Epithelial cell of esophagus (primary cell): ENCODE measurements at regions not wholly inside any gene's neighbourhood (a gene's known extent, or its start where the extent isn't known, plus 50 kb on each side); places are given as distances from the start of the nearest gene placed in this dataset.

ENCODE experiments used
- DNase-seq: peaks from one replicate; pipeline ENCODE4 v3.0.0; 2010; ENCODE audit warnings: low read depth
- H3K4me3 ChIP-seq: 2 replicates; pipeline ENCODE4 v1.5.1; 2011; ENCODE audit warnings: mild to moderate bottlenecking, low read length, control low read depth
- TF ChIP-seq, protein P1 (sequence below): IDR thresholded peaks from 2 replicates; pipeline ENCODE4 v1.5.1; 2011; ENCODE audit warnings: low read depth, mild to moderate bottlenecking, low read length, control low read depth, inconsistent platforms; ENCODE audit not compliant: insufficient read depth; ENCODE audit errors: missing control alignments

GRCh38 chr4:163273922-163274321 lies 58.5 kb downstream of the NPY1R start:
- TF ChIP-seq, protein P1, sequence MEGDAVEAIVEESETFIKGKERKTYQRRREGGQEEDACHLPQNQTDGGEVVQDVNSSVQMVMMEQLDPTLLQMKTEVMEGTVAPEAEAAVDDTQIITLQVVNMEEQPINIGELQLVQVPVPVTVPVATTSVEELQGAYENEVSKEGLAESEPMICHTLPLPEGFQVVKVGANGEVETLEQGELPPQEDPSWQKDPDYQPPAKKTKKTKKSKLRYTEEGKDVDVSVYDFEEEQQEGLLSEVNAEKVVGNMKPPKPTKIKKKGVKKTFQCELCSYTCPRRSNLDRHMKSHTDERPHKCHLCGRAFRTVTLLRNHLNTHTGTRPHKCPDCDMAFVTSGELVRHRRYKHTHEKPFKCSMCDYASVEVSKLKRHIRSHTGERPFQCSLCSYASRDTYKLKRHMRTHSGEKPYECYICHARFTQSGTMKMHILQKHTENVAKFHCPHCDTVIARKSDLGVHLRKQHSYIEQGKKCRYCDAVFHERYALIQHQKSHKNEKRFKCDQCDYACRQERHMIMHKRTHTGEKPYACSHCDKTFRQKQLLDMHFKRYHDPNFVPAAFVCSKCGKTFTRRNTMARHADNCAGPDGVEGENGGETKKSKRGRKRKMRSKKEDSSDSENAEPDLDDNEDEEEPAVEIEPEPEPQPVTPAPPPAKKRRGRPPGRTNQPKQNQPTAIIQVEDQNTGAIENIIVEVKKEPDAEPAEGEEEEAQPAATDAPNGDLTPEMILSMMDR = no peak
- no peak overlapping the region for H3K4me3 ChIP-seq
- no peak for DNase-seq

DNA sequence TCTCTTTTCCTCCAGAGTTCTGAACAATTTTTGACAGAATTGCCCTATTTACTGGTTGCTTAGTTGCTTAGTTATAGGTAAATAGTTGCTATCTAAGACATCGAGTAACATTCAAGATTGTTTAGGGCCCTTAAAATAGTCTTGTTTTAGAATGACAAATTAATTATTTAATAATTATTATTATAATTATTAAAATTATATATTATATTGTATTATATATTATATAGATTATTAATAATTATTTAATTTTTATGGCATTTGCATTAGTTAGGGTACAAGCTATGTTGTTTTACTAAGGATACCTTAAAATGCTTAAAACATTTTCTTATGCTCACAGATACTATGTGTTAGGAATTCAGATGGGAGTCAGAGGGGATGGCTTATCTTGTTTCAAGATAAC lies 59.2 kb downstream of the NPY1R start:
- TF ChIP-seq, protein P1 = no peak

DNA sequence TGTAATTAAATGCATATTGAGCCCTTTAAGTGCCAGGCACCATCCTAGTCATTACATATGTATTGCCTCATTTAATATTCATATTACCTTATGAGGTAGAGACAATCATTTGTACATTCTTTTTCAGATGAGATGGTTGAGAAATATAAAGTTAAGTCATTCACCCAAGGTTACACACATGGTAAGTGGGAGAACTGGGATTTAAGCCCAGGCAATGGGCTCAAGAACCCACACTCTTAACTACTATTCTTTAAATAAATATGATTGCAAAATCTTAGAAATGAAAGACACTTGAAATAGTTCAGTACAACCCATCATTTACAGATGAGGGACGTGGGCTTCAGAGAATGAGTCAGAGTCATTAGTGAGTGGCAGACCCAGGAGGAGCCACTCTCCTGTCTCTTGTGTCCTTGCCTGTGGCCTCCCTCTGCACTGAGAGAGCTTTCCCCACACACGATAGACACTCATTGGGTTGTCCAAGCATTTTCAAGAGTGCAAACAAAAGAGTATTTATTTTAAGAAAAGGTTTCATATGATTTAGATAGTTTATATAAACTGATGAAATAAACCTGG lies 60.8 kb downstream of the NPY1R start:
- TF ChIP-seq, protein P1 = no peak
- H3K4me3 ChIP-seq = no peak overlapping the region
- no peak for DNase-seq

More for the DNA sequence above, 59.2 kb downstream of the NPY1R start:
- no peak for DNase-seq
- no peak overlapping the region for H3K4me3 ChIP-seq

DNA sequence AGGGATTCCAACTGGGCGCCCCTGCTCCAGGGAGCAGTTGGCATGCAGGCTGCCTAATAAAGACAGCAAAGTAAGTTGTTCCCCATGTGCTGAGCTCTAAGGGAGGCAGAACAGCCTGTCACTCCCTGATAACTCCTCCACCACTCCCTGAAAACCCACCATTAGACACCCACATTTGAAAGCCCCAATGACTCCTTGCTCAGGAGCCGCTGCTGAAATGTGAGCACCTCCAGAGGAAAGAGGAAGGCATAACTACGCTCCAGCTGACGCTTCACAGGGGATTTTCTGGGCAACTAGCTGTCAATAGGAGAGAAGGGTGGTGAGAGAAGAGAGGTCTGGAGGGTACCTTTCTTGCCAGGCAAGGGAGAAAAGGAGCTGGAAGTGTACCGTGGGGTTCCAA lies 62.5 kb downstream of the NPY1R start:
- no peak overlapping the region for H3K4me3 ChIP-seq
- TF ChIP-seq, protein P1 = no peak
- no peak for DNase-seq

GRCh38 chr4:163269166-163269565 lies 63.2 kb downstream of the NPY1R start:
- H3K4me3 ChIP-seq = no peak overlapping the region
- DNase-seq = no peak
- TF ChIP-seq, protein P1 = no peak

DNA sequence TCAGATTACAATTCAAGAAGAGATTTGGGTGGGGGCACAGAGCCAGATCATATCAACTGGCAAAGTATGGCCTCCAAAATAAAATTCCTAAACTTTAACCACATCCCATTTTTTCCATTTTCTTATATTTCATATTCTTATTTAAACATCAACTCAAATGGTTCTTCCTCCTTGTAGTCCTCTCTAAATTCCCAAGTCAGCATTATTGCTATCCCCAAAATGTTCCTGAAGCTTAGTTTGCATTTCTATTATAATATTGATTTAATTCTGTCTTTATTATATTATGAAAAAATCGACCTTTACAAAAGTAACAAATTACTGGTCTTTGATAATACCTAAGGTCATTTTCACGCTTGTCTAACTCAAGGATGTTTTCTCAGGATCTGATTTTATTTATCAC lies 67.5 kb downstream of the NPY1R start:
- TF ChIP-seq, protein P1 = no peak
- no peak overlapping the region for H3K4me3 ChIP-seq

DNA sequence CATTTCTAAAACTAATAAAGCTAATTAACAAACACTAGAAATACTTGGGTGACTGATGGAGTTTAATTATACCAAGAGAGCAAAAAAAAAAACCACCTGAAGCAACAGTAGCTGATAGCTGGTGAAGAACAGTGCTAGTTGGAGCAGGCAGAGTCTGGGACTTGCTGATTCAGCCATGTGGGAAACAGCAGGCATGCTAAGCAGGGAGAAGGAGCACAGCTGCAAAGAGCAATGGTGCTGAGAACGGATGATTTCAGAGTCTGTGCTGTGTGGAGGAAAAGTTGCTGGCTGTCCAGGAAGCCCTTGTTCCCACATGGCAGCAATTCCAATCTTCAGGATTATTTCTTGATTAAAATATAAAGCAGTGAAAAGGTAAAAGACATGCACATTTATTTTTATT lies 68.8 kb downstream of the NPY1R start:
- no peak overlapping the region for H3K4me3 ChIP-seq
- DNase-seq = peak; percentile 4
- TF ChIP-seq, protein P1 = no peak

More for the DNA sequence above, 67.5 kb downstream of the NPY1R start:
- no peak for DNase-seq
